ENCODE measurements at regions not wholly inside any gene's neighbourhood (a gene's known extent, or its start where the extent isn't known, plus 50 kb on each side); places are given as distances from the start of the nearest gene placed in this dataset.

- Histone ChIP-seq H3K9me1 (ENCODE audit: control insufficient read depth, insufficient read depth, low read length) (no peaks in the 10 kb centered on the region), H3K79me2 (ENCODE audit: control insufficient read depth, insufficient read depth, low read length) (no peaks in the 10 kb centered on the region), H3K9ac (ENCODE audit: insufficient read depth in 1 of 2, low read depth in 2 of 2, low read length in 2 of 2) (no peak overlapping the region), H3K27ac (ENCODE audit: extremely low read depth, low read depth, low read length) (no peak overlapping the region), H3K4me3 (no peak overlapping the region), H2AFZ (ENCODE audit: low read depth, low read length) (no peak overlapping the region), H3K27me3 (ENCODE audit: control insufficient read depth in 2 of 2, insufficient read depth in 2 of 2, low read length in 2 of 2) (no peaks in the 10 kb centered on the region), H4K20me1 (replicated peaks; ENCODE audit: control insufficient read depth, insufficient read depth, low read length) (no peaks in the 10 kb centered on the region), H3K36me3 (ENCODE audit: control insufficient read depth, insufficient read depth, low read length) (no peaks in the 10 kb centered on the region), H3K9me3 (replicated peaks; ENCODE audit: control insufficient read depth, insufficient read depth, low read depth, low read length) (no peaks in the 10 kb centered on the region), H3K4me1 (replicated peaks in 1 of 2; ENCODE audit: control insufficient read depth in 2 of 2, insufficient read depth in 2 of 2, low read length in 2 of 2) (no peaks in the 10 kb centered on the region), H3K4me2 (ENCODE audit: insufficient read depth, low read length) (no peak overlapping the region)
- CTCF ChIA-PET (ENCODE audit: low intra/inter-chr PET ratio) = no interaction called here
- POLR2A ChIA-PET = no interaction called here
- TF ChIP-seq HOXB6 (CRISPR knock-in tag; IDR thresholded peaks at IDR 0.05; ENCODE audit: borderline replicate concordance) (no peak), ZNF609 (CRISPR knock-in tag; IDR thresholded peaks at IDR 0.05; ENCODE audit: borderline replicate concordance) (no peak), ESRRA (IDR thresholded peaks at IDR 0.05; ENCODE audit: borderline replicate concordance, low read depth) (no peak), NCOA1 (IDR thresholded peaks at IDR 0.05; ENCODE audit: low read depth) (no peak), PTBP1 (IDR thresholded peaks at IDR 0.05; ENCODE audit: low read depth, low read length) (no peak), JUN (IDR thresholded peaks at IDR 0.05; ENCODE audit: borderline replicate concordance, low read depth, low read length) (no peak), JUN (CRISPR knock-in tag; IDR thresholded peaks at IDR 0.05; ENCODE audit: borderline replicate concordance) (no peak), UBTF (IDR thresholded peaks at IDR 0.05; ENCODE audit: borderline replicate concordance in 1 of 2, low read depth in 2 of 2, low read length in 2 of 2) (no peak)
- ATAC-seq (no peak), DNase-seq (ENCODE audit: extremely low read depth in 1 of 4, low spot score in 3 of 4) (no peak), FAIRE-seq (no peak)
- intact Hi-C loops (cut with micrococcal nuclease) (no loop called here), in situ Hi-C loops (cut with MboI) (no loop called here)
- whole genome bisulfite sequencing (ENCODE audit: insufficient coverage, low coverage, missing lambda C conversion rate) = 4% methylated on average over 4 of the region's 4 CpGs
- BruUV-seq (replicated peaks) = no TSS peak
Observed at GRCh38 chr4:147041376-147041775, 95.7 kb upstream of the TTC29 start.
